ENCODE measurements at regions not wholly inside any gene's neighbourhood (a gene's known extent, or its start where the extent isn't known, plus 50 kb on each side); places are given as distances from the start of the nearest gene placed in this dataset.

DNA sequence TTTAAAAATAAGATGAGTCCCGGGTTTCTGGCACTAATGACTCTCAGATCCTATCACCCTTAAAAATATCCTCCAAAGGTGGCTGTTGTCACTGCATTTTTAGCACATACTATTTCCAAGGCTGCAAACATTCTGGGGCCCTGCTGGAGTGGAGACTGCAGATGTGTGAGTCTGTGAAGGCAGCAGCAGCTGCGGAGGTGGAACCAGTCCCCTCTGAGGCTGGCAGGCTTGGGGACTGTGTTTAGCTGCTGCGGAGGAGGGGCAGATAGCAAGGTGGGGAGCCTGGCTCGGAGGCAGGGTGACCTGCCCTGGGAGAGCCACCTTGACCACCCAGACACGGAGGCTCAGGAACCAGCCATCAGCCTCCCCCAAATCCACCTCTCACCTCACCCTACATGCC lies 77.0 kb downstream of the C5orf15 start:
- DNase-seq = no peak
- Mint-ChIP-seq H3K27ac (no peak overlapping the region), H3K4me3 (no peak overlapping the region), H3K9me3 (no peaks in the 10 kb centered on the region), H3K4me1 (peaks cover 0 to 3% of the 10 kb centered on the region in 2 experiments; a peak in 1 of 4 replicates), H3K27me3 (ENCODE audit: low read depth) (peaks cover 1% of the 10 kb centered on the region; the same call in 1 of the 2 replicates), H3K36me3 (ENCODE audit: insufficient read depth in 1 of 3, low read depth in 3 of 3) (no peaks in the 10 kb centered on the region)
- no peak overlapping the region for H2BK12ac ChIP-seq (ENCODE audit: insufficient read length, low read depth, low read length)
- H3K18ac ChIP-seq (ENCODE audit: insufficient read length, low read depth, low read length) = no peak overlapping the region
- no peak overlapping the region for H3K14ac ChIP-seq (ENCODE audit: insufficient read depth, low read length)
- H3K79me2 ChIP-seq (ENCODE audit: insufficient read depth, low read length) = no peaks in the 10 kb centered on the region
- no peak overlapping the region for H3K4ac ChIP-seq (ENCODE audit: low read depth, low read length)
- H4K91ac ChIP-seq (ENCODE audit: insufficient read length, low read depth, low read length) = no peak overlapping the region
- no peaks in the 10 kb centered on the region for H3K9me3 ChIP-seq (ENCODE audit: control insufficient read depth, low read depth, low read length)
- no peaks in the 10 kb centered on the region for H3K27me3 ChIP-seq (ENCODE audit: insufficient read depth, low read length)
- no peak overlapping the region for H2BK15ac ChIP-seq (ENCODE audit: low read depth, low read length)
- no peak overlapping the region for H4K5ac ChIP-seq (ENCODE audit: insufficient read length, low read depth, low read length)
- H3K79me1 ChIP-seq (ENCODE audit: insufficient read depth, low read depth, low read length, poor library complexity, severe bottlenecking) = no peaks in the 10 kb centered on the region
- no peak overlapping the region for H2BK5ac ChIP-seq (ENCODE audit: insufficient read length, low read length)
- WGBS (ENCODE audit: extremely low coverage, insufficient read length, low lambda C conversion rate) = no CpG with 5 or more reads among the region's 5 CpGs
- H3T11ph ChIP-seq (ENCODE audit: low read length) = no peak overlapping the region
- H2BK120ac ChIP-seq (ENCODE audit: low read depth, low read length, poor library complexity, severe bottlenecking) = no peak overlapping the region
- TF ChIP-seq, protein P1, sequence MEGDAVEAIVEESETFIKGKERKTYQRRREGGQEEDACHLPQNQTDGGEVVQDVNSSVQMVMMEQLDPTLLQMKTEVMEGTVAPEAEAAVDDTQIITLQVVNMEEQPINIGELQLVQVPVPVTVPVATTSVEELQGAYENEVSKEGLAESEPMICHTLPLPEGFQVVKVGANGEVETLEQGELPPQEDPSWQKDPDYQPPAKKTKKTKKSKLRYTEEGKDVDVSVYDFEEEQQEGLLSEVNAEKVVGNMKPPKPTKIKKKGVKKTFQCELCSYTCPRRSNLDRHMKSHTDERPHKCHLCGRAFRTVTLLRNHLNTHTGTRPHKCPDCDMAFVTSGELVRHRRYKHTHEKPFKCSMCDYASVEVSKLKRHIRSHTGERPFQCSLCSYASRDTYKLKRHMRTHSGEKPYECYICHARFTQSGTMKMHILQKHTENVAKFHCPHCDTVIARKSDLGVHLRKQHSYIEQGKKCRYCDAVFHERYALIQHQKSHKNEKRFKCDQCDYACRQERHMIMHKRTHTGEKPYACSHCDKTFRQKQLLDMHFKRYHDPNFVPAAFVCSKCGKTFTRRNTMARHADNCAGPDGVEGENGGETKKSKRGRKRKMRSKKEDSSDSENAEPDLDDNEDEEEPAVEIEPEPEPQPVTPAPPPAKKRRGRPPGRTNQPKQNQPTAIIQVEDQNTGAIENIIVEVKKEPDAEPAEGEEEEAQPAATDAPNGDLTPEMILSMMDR (conservative IDR thresholded peaks at IDR 0.05) = no peak
- H3K23ac ChIP-seq (ENCODE audit: insufficient read length, low read depth, low read length) = no peak overlapping the region
- no peak overlapping the region for H2AK5ac ChIP-seq (ENCODE audit: insufficient read length, low read length)
- no peaks in the 10 kb centered on the region for H3K23me2 ChIP-seq (ENCODE audit: insufficient read length, low read depth, low read length, poor library complexity, severe bottlenecking)
- H4K8ac ChIP-seq (replicated peaks; ENCODE audit: insufficient read length, low read depth, low read length) = no peak overlapping the region
- H3K4me2 ChIP-seq (ENCODE audit: insufficient read depth, insufficient read length, low read length) = no peak overlapping the region
- H3K4me1 ChIP-seq (ENCODE audit: insufficient read depth, low read length) = no peaks in the 10 kb centered on the region
- no peaks in the 10 kb centered on the region for H4K20me1 ChIP-seq (ENCODE audit: control insufficient read depth, insufficient read depth, insufficient read length)
- H3K9ac ChIP-seq (ENCODE audit: extremely low read depth, insufficient read length, low read length) = no peak overlapping the region
- H2AFZ ChIP-seq (ENCODE audit: low read length) = no peak overlapping the region
- no peak overlapping the region for H3K27ac ChIP-seq (ENCODE audit: insufficient read length, low read depth, low read length)
- H2BK20ac ChIP-seq (ENCODE audit: low read depth, low read length, poor library complexity, severe bottlenecking) = no peak overlapping the region
- H3K56ac ChIP-seq (ENCODE audit: insufficient read length, low read depth, low read length) = no peak overlapping the region
